HEK293 (cell line): ENCODE measurements at regions not wholly inside any gene's neighbourhood (a gene's known extent, or its start where the extent isn't known, plus 50 kb on each side); places are given as distances from the start of the nearest gene placed in this dataset.

Experiments used
- CTCF ChIP-seq: fragments of 450-650 bp; formaldehyde crosslinking; IDR thresholded peaks from 2 replicates; pipeline ENCODE4 v1.5.1; 2016; ENCODE audit warnings: missing biosample characterization, missing genetic modification characterization
- ZBTB26 ChIP-seq: fragments of 450-650 bp; formaldehyde crosslinking; optimal IDR thresholded peaks from 2 replicates; pipeline ENCODE3; 2016; ENCODE audit warnings: missing biosample characterization, mild to moderate bottlenecking, missing genetic modification characterization
- ZNF10 ChIP-seq: fragments of 450-650 bp; formaldehyde crosslinking; IDR thresholded peaks from 2 replicates; pipeline ENCODE4 v1.5.1; 2017; ENCODE audit warnings: missing biosample characterization, missing genetic modification characterization
- ZNF518A ChIP-seq: fragments of 450-650 bp; formaldehyde crosslinking; conservative IDR thresholded peaks from 2 replicates; pipeline ENCODE4 v1.5.1; 2016; ENCODE audit warnings: low read depth, missing biosample characterization, missing genetic modification characterization
- ZNF777 ChIP-seq: fragments of 450-650 bp; formaldehyde crosslinking; IDR thresholded peaks from 2 replicates; pipeline ENCODE4 v1.5.1; 2017; ENCODE audit warnings: missing biosample characterization, missing genetic modification characterization, borderline replicate concordance

GRCh38 chr14:53807108-53807507, 149.5 kb downstream of the BMP4 start:
- TF ChIP-seq CTCF (tag by site-specific recombination) (no peak), ZNF10 (tag by site-specific recombination) (no peak), ZNF518A (tag by site-specific recombination) (no peak), ZBTB26 (no peak), ZNF777 (tag by site-specific recombination) (no peak)
